ENCODE measurements at regions not wholly inside any gene's neighbourhood (a gene's known extent, or its start where the extent isn't known, plus 50 kb on each side); places are given as distances from the start of the nearest gene placed in this dataset.
"Not testable (repeated sequence)": the region's sequence is repeated elsewhere in the genome, so short reads cannot be mapped to it uniquely, and the experiment has no call there.

DNA sequence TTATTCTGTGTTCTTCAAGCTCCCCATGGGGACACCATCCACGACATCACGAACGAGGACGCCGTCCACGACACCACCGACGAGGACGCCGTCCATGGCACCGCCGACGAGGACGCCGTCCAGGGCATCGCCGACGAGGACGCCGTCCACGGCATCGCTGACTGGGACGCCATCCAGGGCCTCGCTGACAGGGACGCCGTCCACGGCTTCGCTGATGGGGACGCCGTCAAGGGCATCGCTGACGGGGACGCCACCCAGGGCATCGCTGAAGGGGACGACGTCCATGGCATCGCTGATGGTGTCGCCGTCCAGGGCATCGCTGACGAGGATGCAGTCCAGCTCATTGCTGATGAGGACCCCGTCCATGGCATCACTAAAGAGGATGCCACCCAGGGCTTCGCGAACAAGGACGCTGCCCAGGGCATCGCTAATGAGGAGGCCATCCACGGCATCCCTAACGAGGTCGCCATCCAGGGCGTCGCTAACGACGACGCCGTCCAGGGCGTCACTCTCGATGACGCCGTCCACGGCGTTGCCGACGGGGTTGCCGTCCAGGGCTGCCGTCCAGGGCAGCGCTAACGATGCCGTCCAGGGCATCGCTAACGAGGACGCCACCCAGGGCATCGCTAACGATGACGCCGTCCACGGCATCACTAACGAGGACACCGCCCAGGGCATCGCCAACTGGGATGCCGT is 949.2 kb downstream of the TUBA3C start:
- H3K4me3 ChIP-seq: no peak overlapping the region
- H3K9me3 ChIP-seq: peaks cover 0 to 10% of the 10 kb centered on the region in 2 donors
- H3K36me3 ChIP-seq: no peaks in the 10 kb centered on the region
- no peaks in the 10 kb centered on the region for H3K27me3 ChIP-seq
- H3K4me1 ChIP-seq: no peaks in the 10 kb centered on the region
- no peak overlapping the region for H3K27ac ChIP-seq
- no peak for DNase-seq (ENCODE audit: low spot score in 2 of 2)
- TF ChIP-seq POLR2AphosphoS5 (IDR thresholded peaks at IDR 0.05): no peak
- no peak for TF ChIP-seq POLR2A (IDR thresholded peaks at IDR 0.05)
- TF ChIP-seq, protein P1, sequence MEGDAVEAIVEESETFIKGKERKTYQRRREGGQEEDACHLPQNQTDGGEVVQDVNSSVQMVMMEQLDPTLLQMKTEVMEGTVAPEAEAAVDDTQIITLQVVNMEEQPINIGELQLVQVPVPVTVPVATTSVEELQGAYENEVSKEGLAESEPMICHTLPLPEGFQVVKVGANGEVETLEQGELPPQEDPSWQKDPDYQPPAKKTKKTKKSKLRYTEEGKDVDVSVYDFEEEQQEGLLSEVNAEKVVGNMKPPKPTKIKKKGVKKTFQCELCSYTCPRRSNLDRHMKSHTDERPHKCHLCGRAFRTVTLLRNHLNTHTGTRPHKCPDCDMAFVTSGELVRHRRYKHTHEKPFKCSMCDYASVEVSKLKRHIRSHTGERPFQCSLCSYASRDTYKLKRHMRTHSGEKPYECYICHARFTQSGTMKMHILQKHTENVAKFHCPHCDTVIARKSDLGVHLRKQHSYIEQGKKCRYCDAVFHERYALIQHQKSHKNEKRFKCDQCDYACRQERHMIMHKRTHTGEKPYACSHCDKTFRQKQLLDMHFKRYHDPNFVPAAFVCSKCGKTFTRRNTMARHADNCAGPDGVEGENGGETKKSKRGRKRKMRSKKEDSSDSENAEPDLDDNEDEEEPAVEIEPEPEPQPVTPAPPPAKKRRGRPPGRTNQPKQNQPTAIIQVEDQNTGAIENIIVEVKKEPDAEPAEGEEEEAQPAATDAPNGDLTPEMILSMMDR (IDR thresholded peaks at IDR 0.05): no peak
- intact Hi-C loops (cut with DNase I; ENCODE audit: low total_unique reads): no loop called here

DNA sequence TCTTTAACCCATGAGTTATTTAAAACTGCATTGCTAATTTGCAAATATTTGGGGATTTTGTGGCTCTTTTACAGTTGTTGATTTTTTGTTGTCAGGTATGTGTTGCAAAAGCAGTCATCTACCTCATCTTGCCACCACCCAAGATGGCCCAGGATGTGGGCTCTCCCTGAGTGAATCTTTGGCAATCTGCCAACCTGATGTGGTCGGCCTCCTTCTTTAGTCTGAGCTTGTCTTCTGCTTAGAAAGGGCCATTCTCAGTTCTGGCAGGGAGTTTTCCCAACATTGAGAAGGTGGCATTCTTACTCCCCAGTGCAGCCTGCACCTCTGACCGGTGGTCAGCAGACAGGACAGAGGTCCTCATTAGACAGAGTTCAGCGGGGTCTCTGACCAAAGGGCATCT is 957.2 kb downstream of the TUBA3C start:
- H3K36me3 ChIP-seq; H3K27me3 ChIP-seq; intact Hi-C loops (cut with DNase I; ENCODE audit: low total_unique reads); H3K9me3 ChIP-seq; H3K4me1 ChIP-seq; H3K4me3 ChIP-seq; DNase-seq (ENCODE audit: low spot score in 2 of 2); H3K27ac ChIP-seq: not testable (repeated sequence)

DNA sequence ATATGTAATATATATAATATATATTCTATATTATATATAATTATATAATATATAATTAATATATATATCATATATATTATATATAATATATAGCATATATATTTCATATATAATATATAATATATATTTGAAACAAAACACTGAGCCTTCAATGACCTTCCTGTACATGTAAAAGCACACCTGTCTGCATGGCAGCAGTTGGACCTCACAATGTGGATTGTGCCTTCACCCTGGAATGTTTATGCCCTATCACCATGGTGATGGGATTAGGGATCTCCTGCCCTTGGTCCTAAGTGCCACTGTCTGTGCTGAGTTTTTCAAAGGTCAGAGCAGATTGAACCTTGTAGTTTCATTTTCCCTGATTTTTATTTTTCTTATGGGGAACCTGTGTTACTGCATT is 966.9 kb downstream of the TUBA3C start:
- H3K27me3 ChIP-seq; H3K36me3 ChIP-seq; intact Hi-C loops (cut with DNase I; ENCODE audit: low total_unique reads); H3K27ac ChIP-seq; H3K4me1 ChIP-seq; DNase-seq (ENCODE audit: low spot score in 2 of 2); H3K9me3 ChIP-seq; H3K4me3 ChIP-seq: not testable (repeated sequence)

DNA sequence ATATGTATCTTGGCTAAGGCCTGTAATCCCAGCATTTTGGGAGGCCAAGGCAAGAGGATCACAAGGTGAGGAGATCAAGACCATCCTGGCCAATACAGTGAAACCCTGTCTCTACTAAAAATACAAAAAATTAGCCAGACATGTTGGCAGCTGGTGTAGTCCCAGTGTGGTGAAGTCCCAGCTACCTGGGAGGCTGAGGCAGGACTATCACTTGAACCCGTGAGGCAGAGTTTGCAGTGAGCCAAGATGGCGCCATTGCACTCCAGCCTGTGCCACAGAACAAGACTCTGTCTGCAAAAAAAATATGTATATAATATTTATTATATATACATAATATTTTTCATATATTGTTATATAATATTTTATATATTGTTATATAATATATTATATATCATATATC is 968.1 kb downstream of the TUBA3C start:
- H3K9me3 ChIP-seq; intact Hi-C loops (cut with DNase I; ENCODE audit: low total_unique reads); H3K27ac ChIP-seq; H3K4me3 ChIP-seq; H3K4me1 ChIP-seq; H3K36me3 ChIP-seq; H3K27me3 ChIP-seq; DNase-seq (ENCODE audit: low spot score in 2 of 2): not testable (repeated sequence)

DNA sequence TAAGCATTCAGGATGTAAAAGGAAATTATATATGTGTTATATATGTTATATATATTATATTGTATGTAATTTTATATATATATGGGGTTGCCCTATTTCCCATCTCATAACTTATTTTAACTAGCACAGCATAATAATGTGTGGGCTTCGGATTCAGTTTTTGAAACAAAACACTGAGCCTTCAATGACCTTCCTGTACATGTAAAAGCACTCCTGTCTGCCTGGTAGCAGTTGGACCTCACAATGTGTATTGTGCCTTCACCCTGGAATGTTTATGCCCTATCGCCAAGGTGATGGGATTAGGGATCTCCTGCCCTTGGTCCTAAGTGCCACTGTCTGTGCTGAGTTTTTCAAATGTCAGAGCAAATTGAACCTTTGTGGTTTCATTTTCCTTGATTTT is 968.8 kb downstream of the TUBA3C start:
- Histone ChIP-seq H3K4me1 (no peaks in the 10 kb centered on the region), H3K27me3 (no peaks in the 10 kb centered on the region), H3K36me3 (no peaks in the 10 kb centered on the region), H3K4me3 (no peak overlapping the region), H3K27ac (no peak overlapping the region), H3K9me3 (peaks cover 5 to 9% of the 10 kb centered on the region in 2 donors)
- intact Hi-C loops (cut with DNase I; ENCODE audit: low total_unique reads): no loop called here
- no peak for TF ChIP-seq POLR2AphosphoS5 (IDR thresholded peaks at IDR 0.05)
- no peak for DNase-seq (ENCODE audit: low spot score in 2 of 2)

DNA sequence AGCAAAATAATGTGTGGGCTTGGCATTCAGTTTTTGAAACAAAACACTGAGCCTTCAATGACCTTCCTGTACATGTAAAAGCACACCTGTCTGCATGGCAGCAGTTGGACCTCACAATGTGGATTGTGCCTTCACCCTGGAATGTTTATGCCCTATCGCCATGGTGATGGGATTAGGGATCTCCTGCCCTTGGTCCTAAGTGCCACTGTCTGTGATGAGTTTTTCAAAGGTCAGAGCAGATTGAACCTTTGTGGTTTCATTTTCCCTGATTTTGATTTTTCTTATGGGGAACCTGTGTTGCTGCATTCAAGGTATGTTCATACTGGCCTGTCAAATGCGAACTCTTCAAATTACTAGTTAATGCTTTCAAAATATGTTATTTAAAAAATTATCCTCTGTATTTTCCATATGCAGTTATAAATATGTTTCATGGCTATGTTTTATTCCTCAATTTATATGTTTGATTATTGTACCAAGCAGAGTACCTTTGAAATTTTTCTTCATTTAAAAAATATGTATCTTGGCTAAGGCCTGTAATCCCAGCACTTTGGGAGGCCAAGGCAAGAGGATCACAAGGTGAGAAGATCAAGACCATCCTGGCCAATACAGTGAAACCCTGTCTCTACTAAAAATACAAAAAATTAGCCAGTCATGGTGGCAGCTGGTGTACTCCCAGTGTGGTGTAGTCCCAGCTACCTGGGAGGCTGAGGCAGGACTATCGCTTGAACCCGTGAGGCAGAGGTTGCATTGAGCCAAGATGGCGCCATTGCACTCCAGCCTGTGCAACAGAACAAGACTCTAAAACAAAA is 969.7 kb downstream of the TUBA3C start:
- H3K9me3 ChIP-seq; H3K27ac ChIP-seq; intact Hi-C loops (cut with DNase I; ENCODE audit: low total_unique reads); H3K36me3 ChIP-seq; H3K27me3 ChIP-seq; H3K4me3 ChIP-seq; H3K4me1 ChIP-seq: not testable (repeated sequence)
- peak; percentile 31 to 86 for DNase-seq (ENCODE audit: low spot score in 2 of 2)

DNA sequence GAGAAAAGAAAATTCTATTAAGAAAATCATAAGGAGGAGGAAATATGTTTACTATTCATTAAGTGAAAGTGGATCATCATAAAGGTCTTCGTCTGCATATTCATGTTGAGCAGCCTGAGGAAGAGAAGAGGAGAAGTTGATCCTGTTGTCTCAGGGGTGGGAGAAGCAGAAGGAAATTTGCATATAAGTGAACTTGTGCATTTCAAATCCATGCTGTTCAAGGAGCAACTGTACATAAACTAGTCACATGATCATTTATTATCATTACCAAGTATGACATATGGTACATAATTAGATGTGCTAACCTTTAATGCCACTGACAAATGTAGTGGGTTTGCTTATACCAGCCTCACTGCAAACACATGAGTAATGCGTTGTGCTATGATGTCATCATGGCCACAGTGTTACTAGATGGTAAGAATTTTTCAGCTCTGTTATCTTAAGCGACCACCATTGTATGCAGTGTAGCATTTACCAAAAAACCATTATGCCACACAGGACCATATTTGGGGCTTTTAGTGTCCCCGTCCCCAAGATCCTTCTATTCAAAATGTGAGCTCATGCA is 976.9 kb downstream of the TUBA3C start:
- H3K36me3 ChIP-seq; intact Hi-C loops (cut with DNase I; ENCODE audit: low total_unique reads); H3K4me1 ChIP-seq; H3K9me3 ChIP-seq; H3K27ac ChIP-seq; DNase-seq (ENCODE audit: low spot score in 2 of 2); H3K4me3 ChIP-seq; H3K27me3 ChIP-seq: not testable (repeated sequence)

DNA sequence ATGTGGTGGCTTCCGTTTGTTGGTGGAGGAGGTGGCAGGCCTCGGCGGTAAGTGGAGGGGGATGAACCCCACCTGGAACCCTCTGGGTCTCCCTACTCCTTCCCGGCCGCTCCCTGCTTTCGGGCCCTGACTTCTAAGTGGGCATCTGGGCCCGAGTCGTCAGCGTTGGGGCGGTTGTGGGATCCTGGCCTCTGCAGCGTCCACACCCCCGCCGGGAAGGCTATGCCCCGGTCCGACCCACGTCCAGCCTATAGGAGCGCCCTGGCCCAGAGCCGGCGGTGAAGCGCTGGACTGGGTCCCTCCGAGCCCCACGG is 986.3 kb downstream of the TUBA3C start:
- intact Hi-C loops (cut with DNase I; ENCODE audit: low total_unique reads): not testable (repeated sequence)

DNA sequence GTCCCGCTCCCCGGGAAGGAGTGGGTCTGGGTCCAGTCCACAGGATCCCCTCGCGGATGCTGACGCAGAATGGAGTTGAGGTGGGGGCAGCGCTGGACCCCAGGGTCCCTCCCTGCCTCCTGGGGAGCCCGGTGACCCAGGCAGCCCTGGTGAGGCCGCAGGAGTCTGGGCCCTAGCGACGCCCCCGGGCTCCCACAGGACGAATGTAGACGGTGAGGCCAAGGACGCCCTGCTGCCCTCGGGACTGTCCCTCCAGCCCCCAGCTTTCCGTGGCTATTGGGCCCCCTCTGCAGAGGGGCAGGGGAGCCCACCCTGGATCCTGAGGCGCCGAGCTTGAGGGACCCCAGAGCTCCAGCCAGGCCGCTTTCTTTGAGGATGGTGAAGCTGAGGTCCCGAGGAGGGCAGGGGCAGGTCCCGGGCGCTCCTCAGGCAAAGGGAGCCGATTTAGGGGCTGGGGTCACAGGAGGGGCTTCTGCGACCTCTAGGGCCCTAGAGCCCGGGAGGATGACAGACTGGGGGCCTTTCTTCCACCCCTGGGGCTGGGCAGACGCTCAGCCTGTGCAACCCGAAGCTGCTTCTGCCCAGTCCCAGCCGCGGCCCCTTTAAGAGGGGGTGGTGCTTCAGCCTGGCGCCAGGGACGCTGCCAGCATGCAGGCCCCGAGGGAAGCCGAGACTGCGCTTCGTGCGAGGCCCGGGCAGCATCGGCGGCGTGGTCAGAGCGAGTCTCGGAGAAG is 986.8 kb downstream of the TUBA3C start:
- H3K27me3 ChIP-seq; intact Hi-C loops (cut with DNase I; ENCODE audit: low total_unique reads): not testable (repeated sequence)

More for the DNA sequence above, 986.3 kb downstream of the TUBA3C start:
- not testable (repeated sequence) for H3K36me3 ChIP-seq; H3K27me3 ChIP-seq; DNase-seq (ENCODE audit: low spot score in 2 of 2); H3K4me1 ChIP-seq; H3K4me3 ChIP-seq; H3K27ac ChIP-seq
- peaks cover 3 to 11% of the 10 kb centered on the region in 2 donors for H3K9me3 ChIP-seq

DNA sequence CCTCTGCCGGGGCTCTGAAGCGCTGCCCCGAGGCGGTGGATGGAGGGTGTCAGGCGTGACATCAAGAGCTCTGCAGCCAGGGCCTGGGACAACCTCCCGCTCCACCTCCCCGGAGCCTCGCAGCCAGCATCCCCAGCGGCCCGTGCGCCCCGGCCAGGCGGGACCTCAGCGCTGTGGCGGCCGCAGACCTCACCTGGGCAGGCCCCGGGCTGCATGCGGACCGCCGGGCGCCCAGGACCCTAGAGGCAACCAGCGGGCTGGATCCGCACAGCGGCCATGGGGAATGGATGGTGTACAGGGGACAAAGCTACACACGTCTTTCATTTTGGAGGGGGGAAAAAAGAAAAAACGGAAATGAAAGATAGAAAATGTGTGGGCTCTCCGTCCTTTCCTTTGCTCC is 987.5 kb downstream of the TUBA3C start:
- H3K27ac ChIP-seq; H3K4me3 ChIP-seq; H3K4me1 ChIP-seq; H3K36me3 ChIP-seq; H3K27me3 ChIP-seq; intact Hi-C loops (cut with DNase I; ENCODE audit: low total_unique reads); DNase-seq (ENCODE audit: low spot score in 2 of 2): not testable (repeated sequence)
- H3K9me3 ChIP-seq: peaks cover 3 to 20% of the 10 kb centered on the region in 2 donors

More for the DNA sequence above, 986.8 kb downstream of the TUBA3C start:
- not testable (repeated sequence) for H3K36me3 ChIP-seq; H3K4me1 ChIP-seq; H3K4me3 ChIP-seq; H3K27ac ChIP-seq; DNase-seq (ENCODE audit: low spot score in 2 of 2)
- peaks cover 3 to 15% of the 10 kb centered on the region in 2 donors for H3K9me3 ChIP-seq

All from breast epithelium (tissue), 4 donors.